ENCODE measurements at regions not wholly inside any gene's neighbourhood (a gene's known extent, or its start where the extent isn't known, plus 50 kb on each side); places are given as distances from the start of the nearest gene placed in this dataset.

DNA sequence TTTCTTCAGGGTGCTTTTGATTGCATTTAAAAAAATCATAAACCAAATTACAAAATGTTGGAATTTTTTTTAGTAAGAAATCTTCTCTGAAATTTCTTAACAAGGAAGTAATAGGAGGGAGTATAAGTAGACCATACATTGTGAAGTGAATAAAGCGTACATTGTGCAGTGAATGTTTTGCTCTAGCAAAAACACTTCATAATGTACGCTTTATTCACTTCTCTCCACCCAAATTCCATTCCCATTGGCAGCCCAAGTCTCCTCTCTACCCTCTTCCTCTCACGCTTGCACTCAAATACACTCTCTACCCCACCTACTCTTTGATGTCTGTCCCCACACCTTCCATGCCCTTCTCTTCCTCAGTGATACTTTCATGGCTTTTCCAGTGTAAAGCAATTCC is 241.0 kb downstream of the PPP1R3A start:
- H3K36me3 ChIP-seq (replicated peaks in 1 of 2; ENCODE audit: control insufficient read depth in 1 of 2, insufficient read depth in 2 of 2, low read length in 2 of 2) = no peaks in the 10 kb centered on the region
- no peak for DNase-seq
- no peak overlapping the region for H3K4me3 ChIP-seq (replicated peaks in 1 of 3; ENCODE audit: low read depth in 2 of 3, low read length in 3 of 3)
- intact Hi-C loops (cut with micrococcal nuclease) = no loop called here
- H3K36me3 Mint-ChIP-seq = no peaks in the 10 kb centered on the region
- H3K27ac Mint-ChIP-seq = no peak overlapping the region
- H3K4me1 ChIP-seq (ENCODE audit: control insufficient read depth in 1 of 2, insufficient read depth in 2 of 2, low read length in 2 of 2) = no peaks in the 10 kb centered on the region
- H3K79me2 ChIP-seq (ENCODE audit: insufficient read depth, low read length) = no peaks in the 10 kb centered on the region
- H3K9me3 ChIP-seq (replicated peaks in 1 of 2; ENCODE audit: control insufficient read depth in 1 of 2, insufficient read depth in 1 of 2, low read length in 2 of 2) = no peaks in the 10 kb centered on the region
- H3K27ac ChIP-seq (ENCODE audit: low read depth in 1 of 2, low read length in 2 of 2) = no peak overlapping the region
- TF ChIP-seq, protein P1, sequence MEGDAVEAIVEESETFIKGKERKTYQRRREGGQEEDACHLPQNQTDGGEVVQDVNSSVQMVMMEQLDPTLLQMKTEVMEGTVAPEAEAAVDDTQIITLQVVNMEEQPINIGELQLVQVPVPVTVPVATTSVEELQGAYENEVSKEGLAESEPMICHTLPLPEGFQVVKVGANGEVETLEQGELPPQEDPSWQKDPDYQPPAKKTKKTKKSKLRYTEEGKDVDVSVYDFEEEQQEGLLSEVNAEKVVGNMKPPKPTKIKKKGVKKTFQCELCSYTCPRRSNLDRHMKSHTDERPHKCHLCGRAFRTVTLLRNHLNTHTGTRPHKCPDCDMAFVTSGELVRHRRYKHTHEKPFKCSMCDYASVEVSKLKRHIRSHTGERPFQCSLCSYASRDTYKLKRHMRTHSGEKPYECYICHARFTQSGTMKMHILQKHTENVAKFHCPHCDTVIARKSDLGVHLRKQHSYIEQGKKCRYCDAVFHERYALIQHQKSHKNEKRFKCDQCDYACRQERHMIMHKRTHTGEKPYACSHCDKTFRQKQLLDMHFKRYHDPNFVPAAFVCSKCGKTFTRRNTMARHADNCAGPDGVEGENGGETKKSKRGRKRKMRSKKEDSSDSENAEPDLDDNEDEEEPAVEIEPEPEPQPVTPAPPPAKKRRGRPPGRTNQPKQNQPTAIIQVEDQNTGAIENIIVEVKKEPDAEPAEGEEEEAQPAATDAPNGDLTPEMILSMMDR (IDR thresholded peaks at IDR 0.05) = no peak
- H3K27me3 ChIP-seq (ENCODE audit: control insufficient read depth in 2 of 2, insufficient read depth in 2 of 2, low read length in 2 of 2) = no peaks in the 10 kb centered on the region
- H3K27me3 Mint-ChIP-seq (ENCODE audit: low read depth in 3 of 3) = peaks cover 0 to 1% (median 0%) of the 10 kb centered on the region in 3 donors
- H4K20me1 ChIP-seq (ENCODE audit: insufficient read depth, low read length) = no peaks in the 10 kb centered on the region
- no peak overlapping the region for H3K4me2 ChIP-seq (replicated peaks; ENCODE audit: extremely low read depth, low read length, poor library complexity, severe bottlenecking)
- H3K9me3 Mint-ChIP-seq = peaks cover 0 to 8% (median 3%) of the 10 kb centered on the region in 7 donors
- no peak overlapping the region for H3K4me3 Mint-ChIP-seq
- no peak overlapping the region for H2AFZ ChIP-seq (ENCODE audit: insufficient read depth, low read depth, low read length, poor library complexity, severe bottlenecking)
- 87% methylated on average over 3 of the region's 3 CpGs for WGBS (ENCODE audit: insufficient coverage)
- H3K9ac ChIP-seq (ENCODE audit: insufficient read depth, low read length, poor library complexity, severe bottlenecking) = no peak overlapping the region
- H3K4me1 Mint-ChIP-seq = no peaks in the 10 kb centered on the region

DNA sequence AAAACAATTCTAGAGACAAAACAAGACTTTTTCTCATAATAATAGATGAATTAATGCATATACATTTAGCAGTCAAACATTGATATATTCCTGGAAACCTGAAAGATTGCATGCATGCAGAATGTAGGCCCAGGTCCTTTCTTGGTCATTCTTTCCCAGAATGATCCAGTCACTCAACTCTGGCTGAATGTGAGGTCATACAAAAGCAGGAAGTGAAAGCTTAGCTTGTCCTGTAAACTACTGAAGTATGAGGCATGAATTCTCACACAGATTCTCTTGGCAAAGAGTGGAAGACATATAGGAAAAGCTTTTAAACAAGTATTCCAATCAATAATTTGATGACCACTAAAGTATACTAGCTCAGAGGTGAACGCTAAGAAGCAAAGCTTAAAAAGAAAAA is 253.9 kb downstream of the PPP1R3A start:
- no peak for DNase-seq
- H3K27ac ChIP-seq (ENCODE audit: low read depth in 1 of 2, low read length in 2 of 2) = no peak overlapping the region
- intact Hi-C loops (cut with micrococcal nuclease) = no loop called here
- Mint-ChIP-seq H3K27ac (no peak overlapping the region), H3K4me3 (no peak overlapping the region), H3K4me1 (no peaks in the 10 kb centered on the region), H3K27me3 (ENCODE audit: low read depth in 3 of 3) (no peaks in the 10 kb centered on the region), H3K36me3 (no peaks in the 10 kb centered on the region), H3K9me3 (peaks cover 0 to 7% (median 3%) of the 10 kb centered on the region in 7 donors)
- H3K79me2 ChIP-seq (ENCODE audit: insufficient read depth, low read length) = no peaks in the 10 kb centered on the region
- no peaks in the 10 kb centered on the region for H4K20me1 ChIP-seq (ENCODE audit: insufficient read depth, low read length)
- no peak overlapping the region for H3K4me3 ChIP-seq (replicated peaks in 1 of 3; ENCODE audit: low read depth in 2 of 3, low read length in 3 of 3)
- TF ChIP-seq, protein P1 (IDR thresholded peaks at IDR 0.05) = no peak
- no peak overlapping the region for H3K4me2 ChIP-seq (replicated peaks; ENCODE audit: extremely low read depth, low read length, poor library complexity, severe bottlenecking)
- H3K36me3 ChIP-seq (replicated peaks in 1 of 2; ENCODE audit: control insufficient read depth in 1 of 2, insufficient read depth in 2 of 2, low read length in 2 of 2) = no peaks in the 10 kb centered on the region
- no peaks in the 10 kb centered on the region for H3K27me3 ChIP-seq (ENCODE audit: control insufficient read depth in 2 of 2, insufficient read depth in 2 of 2, low read length in 2 of 2)
- no peak overlapping the region for H2AFZ ChIP-seq (ENCODE audit: insufficient read depth, low read depth, low read length, poor library complexity, severe bottlenecking)
- no CpG with 5 or more reads among the region's 1 CpG for WGBS (ENCODE audit: insufficient coverage)
- no peak overlapping the region for H3K9ac ChIP-seq (ENCODE audit: insufficient read depth, low read length, poor library complexity, severe bottlenecking)
- H3K4me1 ChIP-seq (ENCODE audit: control insufficient read depth in 1 of 2, insufficient read depth in 2 of 2, low read length in 2 of 2) = no peaks in the 10 kb centered on the region
- H3K9me3 ChIP-seq (replicated peaks in 1 of 2; ENCODE audit: control insufficient read depth in 1 of 2, insufficient read depth in 1 of 2, low read length in 2 of 2) = peaks cover 0 to 4% of the 10 kb centered on the region in 2 donors

Measured in CD14-positive monocyte (primary cell).